Testis (tissue), 2 donors: ENCODE measurements at regions not wholly inside any gene's neighbourhood (a gene's known extent, or its start where the extent isn't known, plus 50 kb on each side); places are given as distances from the start of the nearest gene placed in this dataset.

Source experiments
- CTCF ChIP-seq, 3 experiments: fragments of 450-650 bp in 2 of 3; fragments of 200-600 bp in 1 of 3; sonication (generic) in 1 of 3; IDR thresholded peaks; one replicate each; pipeline ENCODE4 v1.5.1; 2016 to 2019; ENCODE audit warnings: antibody characterized with exemption in 3 of 3, mild to moderate bottlenecking in 2 of 3, moderate library complexity in 1 of 3
- POLR2A ChIP-seq: fragments of 450-650 bp; IDR thresholded peaks from one replicate; pipeline ENCODE4 v1.6.1; 2017; ENCODE audit warnings: antibody characterized with exemption, mild to moderate bottlenecking, moderate library complexity

- no peak for TF ChIP-seq CTCF (IDR thresholded peaks at IDR 0.05)
- no peak for TF ChIP-seq POLR2A
Observed at GRCh38 chr4:66636349-66636748, 909.0 kb downstream of the CENPC start.
